GM12878 (cell line): ENCODE measurements at regions not wholly inside any gene's neighbourhood (a gene's known extent, or its start where the extent isn't known, plus 50 kb on each side); places are given as distances from the start of the nearest gene placed in this dataset.

Source experiments
- ATAC-seq: fragments of 200-7000 bp; cut with Tn5 transposase; 3 replicates; pipeline ENCODE4 v1.9.1; 2020; ENCODE audit warnings: mild to moderate bottlenecking, moderate library complexity
- BruUV-seq: library from RNA; stranded (reverse); fragments of 400-500 nt; replicated peaks from 2 replicates; lab custom pipeline; 2021; lab: Mats Ljungman, UMichigan
- CTCF ChIA-PET: fragments of 300-600 bp; sonication (Branson Sonifier 250); formaldehyde crosslinking; extraction: SDS; loops from one replicate; lab custom pipeline; 2021; ENCODE audit warnings: inconsistent platforms; lab: Yijun Ruan, JAX
- POLR2A ChIA-PET: fragments of 350-600 bp; formaldehyde crosslinking; extraction: SDS; loops from one replicate; lab custom pipeline; 2021; ENCODE audit warnings: inconsistent platforms; lab: Charles Lee
- RAD21 ChIA-PET: fragments of 300-600 bp; sonication (Branson Sonifier 250); formaldehyde crosslinking; loops from one replicate; lab custom pipeline; 2023; ENCODE audit warnings: antibody characterized with exemption; ENCODE audit not compliant: unreplicated experiment; lab: Charles Lee
- SMC1A ChIA-PET: fragments of 300-600 bp; sonication (Branson Sonifier 250); formaldehyde crosslinking; loops from one replicate; lab custom pipeline; 2023; ENCODE audit not compliant: unreplicated experiment, uncharacterized antibody; lab: Charles Lee
- DNase-seq: peaks from one replicate; pipeline ENCODE4 v3.0.0-alpha.2; 2011; ENCODE audit warnings: low read depth, low spot score
- FAIRE-seq: peaks from 3 replicates; lab custom pipeline; 2011; peaks lifted over from hg19 to GRCh38; lab: Jason Lieb, UNC
- H2AFZ ChIP-seq: 2 replicates; pipeline ENCODE4 v1.6.0; 2011; ENCODE audit warnings: low read depth, low read length, control low read depth; ENCODE audit not compliant: control insufficient read depth
- H3K27ac ChIP-seq: 2 replicates; pipeline ENCODE4 v1.5.1; 2011; ENCODE audit warnings: control low read depth; ENCODE audit not compliant: control insufficient read depth, insufficient read depth
- H3K27me3 ChIP-seq, 2 experiments: replicated peaks in 1 of 2; 2 replicates each; pipeline versions ENCODE4 v1.6.0 to v1.6.1; 2011; ENCODE audit warnings: low read length in 1 of 2; ENCODE audit not compliant: control insufficient read depth in 2 of 2, insufficient read depth in 2 of 2
- H3K36me3 ChIP-seq, 2 experiments: 2 replicates each; pipeline ENCODE4 v1.5.1; 2011; ENCODE audit warnings: low read length in 1 of 2; ENCODE audit not compliant: control insufficient read depth in 2 of 2, insufficient read depth in 2 of 2
- H3K4me1 ChIP-seq: 2 replicates; pipeline ENCODE4 v1.6.1; 2011; ENCODE audit warnings: mild to moderate bottlenecking, low read length, moderate library complexity, mixed read lengths; ENCODE audit not compliant: control insufficient read depth, insufficient read depth
- H3K4me2 ChIP-seq: 2 replicates; pipeline ENCODE4 v1.6.0; 2011; ENCODE audit warnings: control low read depth; ENCODE audit not compliant: control insufficient read depth, insufficient read depth
- H3K4me3 ChIP-seq: fragments of 200-600 bp; sonication (generic); 2 replicates; pipeline ENCODE4 v1.5.1; 2016
- H3K79me2 ChIP-seq: 2 replicates; pipeline ENCODE4 v1.6.0; 2011; ENCODE audit warnings: low read length; ENCODE audit not compliant: control insufficient read depth, insufficient read depth
- H3K9ac ChIP-seq: 2 replicates; pipeline ENCODE4 v1.8.0; 2011; ENCODE audit warnings: low read length, control low read depth, mixed read lengths; ENCODE audit not compliant: control insufficient read depth, insufficient read depth
- H3K9me3 ChIP-seq: replicated peaks from 3 replicates; pipeline ENCODE4 v1.5.1; 2011; ENCODE audit warnings: mild to moderate bottlenecking, low read length; ENCODE audit not compliant: control insufficient read depth, insufficient read depth
- H4K20me1 ChIP-seq: 2 replicates; pipeline ENCODE4 v1.6.0; 2011; ENCODE audit not compliant: control insufficient read depth, insufficient read depth
- CBFB ChIP-seq: IDR thresholded peaks from 2 replicates; pipeline ENCODE4 v1.6.1; 2016; ENCODE audit warnings: antibody characterized with exemption, low read depth
- CHD2 ChIP-seq: IDR thresholded peaks from 2 replicates; pipeline ENCODE4 v1.6.1; 2011; ENCODE audit warnings: low read depth, low read length, improper control_type of control experiment, borderline replicate concordance
- CHD4 ChIP-seq: fragments of 200-600 bp; sonication (generic); IDR thresholded peaks from 2 replicates; pipeline ENCODE4 v1.6.1; 2016; ENCODE audit warnings: mild to moderate bottlenecking
- ETV6 ChIP-seq, 2 experiments: fragments of 450-650 bp in 1 of 2; IDR thresholded peaks in 1 of 2; conservative IDR thresholded peaks in 1 of 2; 2 replicates each; pipeline ENCODE4 v1.6.1; 2014; ENCODE audit warnings: antibody characterized with exemption in 1 of 2, borderline replicate concordance in 1 of 2, low read depth in 1 of 2, mild to moderate bottlenecking in 1 of 2, moderate library complexity in 1 of 2
- EZH2 ChIP-seq: IDR thresholded peaks from 2 replicates; pipeline ENCODE4 v1.6.1; 2012; ENCODE audit warnings: low read depth, mild to moderate bottlenecking, control low read depth, inconsistent platforms, low read length, borderline replicate concordance; ENCODE audit not compliant: control insufficient read depth
- KLF5 ChIP-seq: fragments of 450-650 bp; IDR thresholded peaks from 2 replicates; pipeline ENCODE4 v1.6.1; 2014; ENCODE audit warnings: mild to moderate bottlenecking; ENCODE audit not compliant: partially characterized antibody
- LARP7 ChIP-seq: fragments of 450-650 bp; IDR thresholded peaks from 2 replicates; pipeline ENCODE4 v1.6.1; 2017; ENCODE audit warnings: mild to moderate bottlenecking
- MEF2B ChIP-seq: fragments of 450-650 bp; IDR thresholded peaks from 2 replicates; pipeline ENCODE4 v1.6.1; 2018; ENCODE audit warnings: mild to moderate bottlenecking, moderate library complexity; ENCODE audit not compliant: partially characterized antibody, poor library complexity, severe bottlenecking
- NFYA ChIP-seq: IDR thresholded peaks from 2 replicates; pipeline ENCODE4 v1.6.1; 2011; ENCODE audit warnings: low read depth, mild to moderate bottlenecking, low read length, improper control_type of control experiment, borderline replicate concordance
- NR2C2 ChIP-seq: IDR thresholded peaks from 2 replicates; pipeline ENCODE4 v1.6.1; 2011; ENCODE audit warnings: borderline replicate concordance, low read depth; ENCODE audit not compliant: control insufficient read depth, insufficient read length
- RBBP5 ChIP-seq: fragments of 200-600 bp; sonication (generic); conservative IDR thresholded peaks from 2 replicates; pipeline ENCODE4 v1.6.1; 2016
- TAF1 ChIP-seq: IDR thresholded peaks from 2 replicates; pipeline ENCODE4 v1.6.1; 2011; ENCODE audit warnings: mild to moderate bottlenecking, low read depth, low read length, borderline replicate concordance
- ZNF274 ChIP-seq: IDR thresholded peaks from one replicate; pipeline ENCODE4 v1.8.0; 2011; ENCODE audit not compliant: insufficient read length, insufficient read depth
- ZNF384 ChIP-seq: IDR thresholded peaks from 2 replicates; pipeline ENCODE4 v1.6.1; 2012; ENCODE audit warnings: low read depth, mild to moderate bottlenecking, low read length, improper control_type of control experiment, borderline replicate concordance
- WGBS: methylation state at CpG from one replicate; pipeline ENCODE4 v1.1.6; 2016; ENCODE audit warnings: low lambda C conversion rate; ENCODE audit not compliant: insufficient replicate concordance, insufficient coverage; ENCODE audit errors: missing lambda C conversion rate; 5-methylcytosine and 5-hydroxymethylcytosine counted together
- in situ Hi-C: fragments of 300-500 bp; cut with MboI; formaldehyde crosslinking; loops from 9 replicates; pipeline ENCODE4 v1.14.3; 2018; ENCODE audit warnings: mixed read lengths
- intact Hi-C: fragments of 100-400 bp; cut with micrococcal nuclease; formaldehyde crosslinking; loops from one replicate; pipeline ENCODE4 v1.14.2; 2022; ENCODE audit not compliant: unreplicated experiment
- TF ChIP-seq, protein P1 (sequence below): IDR thresholded peaks from 2 replicates; pipeline ENCODE4 v1.6.1; 2011; ENCODE audit warnings: low read depth, low read length, improper control_type of control experiment, borderline replicate concordance

DNA sequence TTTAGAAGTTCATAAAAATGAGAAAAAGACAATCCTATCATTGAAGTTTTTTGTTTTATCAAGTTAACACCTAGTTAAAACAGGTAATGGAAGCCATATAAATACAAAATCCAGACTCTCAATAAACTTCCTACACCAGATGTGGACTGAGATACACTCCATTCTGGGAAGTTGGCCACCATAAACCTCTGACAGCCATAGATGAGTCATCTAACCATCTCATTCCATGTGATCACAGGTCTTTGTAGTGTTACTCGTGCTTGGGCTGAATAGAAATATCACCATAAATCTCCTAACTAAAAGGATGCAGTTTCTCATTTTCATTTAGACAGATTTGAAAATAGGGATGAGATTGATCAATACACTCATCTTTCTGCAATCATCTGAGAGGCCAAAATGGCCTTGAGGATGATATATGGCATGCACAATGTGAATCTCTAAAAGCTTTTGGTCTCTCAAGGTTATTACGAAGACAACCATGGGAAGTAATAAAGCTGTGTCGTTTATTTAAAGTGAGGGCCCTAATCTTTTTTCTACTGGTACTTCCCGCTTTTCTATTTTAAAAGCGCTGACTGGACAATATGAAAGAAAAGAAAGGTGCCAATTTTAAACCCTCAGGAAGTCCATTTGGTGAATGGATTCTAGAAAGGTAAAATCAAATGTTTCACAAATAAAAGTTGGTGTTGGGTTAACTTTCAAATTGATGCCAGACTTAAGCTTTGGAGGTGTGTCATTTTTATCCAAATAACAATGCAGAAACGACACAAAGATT is 155.5 kb downstream of the POLR2M start:
- no peak for TF ChIP-seq NFYA
- no peak for TF ChIP-seq TAF1
- no peak for TF ChIP-seq ZNF384
- TF ChIP-seq ZNF274: no peak
- TF ChIP-seq CHD4: no peak
- no peak for TF ChIP-seq LARP7
- TF ChIP-seq MEF2B: no peak
- TF ChIP-seq NR2C2: no peak
- no peak for TF ChIP-seq CBFB
- TF ChIP-seq RBBP5: no peak
- TF ChIP-seq CHD2: no peak
- TF ChIP-seq, protein P1, sequence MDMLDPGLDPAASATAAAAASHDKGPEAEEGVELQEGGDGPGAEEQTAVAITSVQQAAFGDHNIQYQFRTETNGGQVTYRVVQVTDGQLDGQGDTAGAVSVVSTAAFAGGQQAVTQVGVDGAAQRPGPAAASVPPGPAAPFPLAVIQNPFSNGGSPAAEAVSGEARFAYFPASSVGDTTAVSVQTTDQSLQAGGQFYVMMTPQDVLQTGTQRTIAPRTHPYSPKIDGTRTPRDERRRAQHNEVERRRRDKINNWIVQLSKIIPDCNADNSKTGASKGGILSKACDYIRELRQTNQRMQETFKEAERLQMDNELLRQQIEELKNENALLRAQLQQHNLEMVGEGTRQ: no peak
- no peak for TF ChIP-seq ETV6 (conservative IDR thresholded peaks at IDR 0.05 in 1 of 2, IDR thresholded peaks at IDR 0.05 in 1 of 2; ENCODE audit: borderline replicate concordance in 1 of 2, low read depth in 1 of 2)
- no peak for TF ChIP-seq EZH2
- no peak for TF ChIP-seq KLF5
- Histone ChIP-seq H3K79me2 (no peaks in the 10 kb centered on the region), H3K27ac (no peak overlapping the region), H4K20me1 (no peaks in the 10 kb centered on the region), H3K4me1 (no peaks in the 10 kb centered on the region), H3K9me3 (no peaks in the 10 kb centered on the region), H3K9ac (no peak overlapping the region), H3K27me3 (no peaks in the 10 kb centered on the region), H2AFZ (no peak overlapping the region), H3K36me3 (no peaks in the 10 kb centered on the region), H3K4me3 (no peak overlapping the region), H3K4me2 (no peak overlapping the region)
- no peak for ATAC-seq
- POLR2A ChIA-PET: no interaction called here
- CTCF ChIA-PET: interaction anchor here (0.6 to 4.5 kb wide), 20 partner anchors 9 to 416 kb away, joined by 3 to 70 read pairs (median 8); no protein-coding TSS in a partner anchor
- 34% methylated on average over 6 of the region's 6 CpGs for WGBS
- in situ Hi-C loops (loop anchor here (5.0 to 10.0 kb wide), 3 partner anchors 110 to 320 kb away; no protein-coding TSS in a partner anchor), intact Hi-C loops (loop anchor here (1.0 to 5.0 kb wide), 4 partner anchors 111 to 302 kb away; no protein-coding TSS in a partner anchor)
- FAIRE-seq: no peak
- BruUV-seq: no TSS peak
- SMC1A ChIA-PET: interaction anchor here (1.0 to 3.7 kb wide), 5 partner anchors 7 to 193 kb away, joined by 3 to 34 read pairs (median 4); no protein-coding TSS in a partner anchor
- DNase-seq: no peak
- RAD21 ChIA-PET: interaction anchor here (1.2 to 3.0 kb wide), 5 partner anchors 9 to 301 kb away, joined by 3 to 14 read pairs (median 9); no protein-coding TSS in a partner anchor
